Fibroblast of the aortic adventitia (primary cell): ENCODE measurements at regions not wholly inside any gene's neighbourhood (a gene's known extent, or its start where the extent isn't known, plus 50 kb on each side); places are given as distances from the start of the nearest gene placed in this dataset.

Source experiments
- DNase-seq: peaks from one replicate; pipeline ENCODE4 v3.0.0-alpha.2; 2010; ENCODE audit warnings: low read depth
- H3K4me3 ChIP-seq: 2 replicates; pipeline ENCODE4 v1.5.1; 2011; ENCODE audit warnings: low read depth, mild to moderate bottlenecking, control low read depth, low read length, moderate library complexity
- CTCF ChIP-seq: IDR thresholded peaks from 2 replicates; pipeline ENCODE4 v1.5.1; 2011; ENCODE audit warnings: mild to moderate bottlenecking, low read length, control low read depth, inconsistent platforms; ENCODE audit not compliant: insufficient read depth

- no peak overlapping the region for H3K4me3 ChIP-seq
- no peak for TF ChIP-seq CTCF
- no peak for DNase-seq
Measured at GRCh38 chr2:183267148-183267827, 143.0 kb downstream of the NUP35 start.

GRCh38 chr2:183269956-183270355, 145.7 kb downstream of the NUP35 start:
- DNase-seq = no peak
- H3K4me3 ChIP-seq = no peak overlapping the region
- no peak for TF ChIP-seq CTCF

GRCh38 chr2:183283209-183283608, 159.0 kb downstream of the NUP35 start:
- TF ChIP-seq CTCF = no peak
- DNase-seq = no peak
- no peak overlapping the region for H3K4me3 ChIP-seq

- TF ChIP-seq CTCF = no peak
- H3K4me3 ChIP-seq = no peak overlapping the region
- peak; percentile 63 for DNase-seq
Measured at GRCh38 chr2:183284606-183285005, 160.4 kb downstream of the NUP35 start.

- TF ChIP-seq CTCF = no peak
- no peak overlapping the region for H3K4me3 ChIP-seq
- no peak for DNase-seq
Measured at GRCh38 chr2:183291436-183291835, 167.2 kb downstream of the NUP35 start.

- H3K4me3 ChIP-seq = no peak overlapping the region
- DNase-seq = no peak
- no peak for TF ChIP-seq CTCF
Measured at GRCh38 chr2:183292028-183292427, 167.8 kb downstream of the NUP35 start.

- no peak overlapping the region for H3K4me3 ChIP-seq
- no peak for TF ChIP-seq CTCF
- DNase-seq = no peak
Measured at GRCh38 chr2:183339311-183339710, 215.1 kb downstream of the NUP35 start.
